ENCODE measurements at regions not wholly inside any gene's neighbourhood (a gene's known extent, or its start where the extent isn't known, plus 50 kb on each side); places are given as distances from the start of the nearest gene placed in this dataset.

- CTCF ChIA-PET: interaction anchor here (0.8 to 1.6 kb wide), 5 partner anchors 12 to 136 kb away, joined by 3 to 6 read pairs (median 3); no protein-coding TSS in a partner anchor
- WGBS (ENCODE audit: insufficient coverage, insufficient replicate concordance, low lambda C conversion rate, missing lambda C conversion rate): 91% methylated on average over 2 of the region's 2 CpGs
- no peaks in the 10 kb centered on the region for H3K36me3 ChIP-seq (ENCODE audit: control insufficient read depth in 2 of 2, insufficient read depth in 2 of 2, low read length in 1 of 2)
These were observed 268.0 kb downstream of the MREG start for GRCh38 chr2:215745331-215745730.

More at GRCh38 chr2:215745331-215745730, 268.0 kb downstream of the MREG start:
- Histone ChIP-seq H3K79me2 (ENCODE audit: control insufficient read depth, insufficient read depth, low read length) (no peaks in the 10 kb centered on the region), H3K9ac (ENCODE audit: control insufficient read depth, insufficient read depth, low read length) (no peak overlapping the region), H3K4me2 (ENCODE audit: control insufficient read depth, insufficient read depth) (no peak overlapping the region), H4K20me1 (ENCODE audit: control insufficient read depth, insufficient read depth) (no peaks in the 10 kb centered on the region), H3K27ac (ENCODE audit: control insufficient read depth, insufficient read depth) (no peak overlapping the region), H3K4me1 (ENCODE audit: control insufficient read depth, insufficient read depth, low read length) (no peaks in the 10 kb centered on the region), H2AFZ (ENCODE audit: control insufficient read depth, low read depth, low read length) (no peak overlapping the region), H3K4me3 (no peak overlapping the region), H3K27me3 (replicated peaks in 1 of 2; ENCODE audit: control insufficient read depth in 2 of 2, insufficient read depth in 2 of 2, low read length in 1 of 2) (no peaks in the 10 kb centered on the region), H3K9me3 (replicated peaks; ENCODE audit: control insufficient read depth, insufficient read depth, low read length) (no peaks in the 10 kb centered on the region)
- BruUV-seq (replicated peaks): no TSS peak
- no peak for TF ChIP-seq ZNF592 (IDR thresholded peaks at IDR 0.05)
- TF ChIP-seq ZSCAN29 (IDR thresholded peaks at IDR 0.05): no peak
- TF ChIP-seq POLR2AphosphoS5 (IDR thresholded peaks at IDR 0.05; ENCODE audit: low read length): no peak
- TF ChIP-seq RELA (IDR thresholded peaks at IDR 0.05; ENCODE audit: borderline replicate concordance, partially characterized antibody): no peak
- TF ChIP-seq NFYA (IDR thresholded peaks at IDR 0.05; ENCODE audit: borderline replicate concordance, low read depth, low read length): no peak
- no peak for TF ChIP-seq CREB1 (IDR thresholded peaks at IDR 0.05; ENCODE audit: low read depth)
- TF ChIP-seq BHLHE40 (IDR thresholded peaks at IDR 0.05; ENCODE audit: borderline replicate concordance in 1 of 2, low read depth in 2 of 2, low read length in 1 of 2): no peak
- TF ChIP-seq HSF1 (IDR thresholded peaks at IDR 0.05; ENCODE audit: low read depth, low read length): no peak
- TF ChIP-seq FOXM1 (IDR thresholded peaks at IDR 0.05; ENCODE audit: low read depth, low read length): no peak
- TF ChIP-seq ZNF217 (IDR thresholded peaks at IDR 0.05): no peak
- no peak for TF ChIP-seq SREBF1 (IDR thresholded peaks at IDR 0.05; ENCODE audit: low read length)
- TF ChIP-seq E2F4 (IDR thresholded peaks at IDR 0.05; ENCODE audit: low read depth, low read length): no peak
- no peak for TF ChIP-seq TBL1XR1 (IDR thresholded peaks at IDR 0.05; ENCODE audit: low read depth, low read length)
- no peak for TF ChIP-seq ZNF274 (IDR thresholded peaks at IDR 0.05; ENCODE audit: insufficient read depth, insufficient read length)
- TF ChIP-seq IRF4 (IDR thresholded peaks at IDR 0.05; ENCODE audit: low read depth, low read length): no peak
- TF ChIP-seq IRF3 (IDR thresholded peaks at IDR 0.05): no peak
- ChIA-PET SMC1A (ENCODE audit: uncharacterized antibody, unreplicated experiment) (interaction anchor here (0.8 to 1.3 kb wide), 5 partner anchors 9 to 66 kb away, joined by 3 to 5 read pairs (median 3); no protein-coding TSS in a partner anchor), POLR2A (no interaction called here), RAD21 (ENCODE audit: unreplicated experiment) (no interaction called here)
- no peak for FAIRE-seq
- intact Hi-C loops (cut with micrococcal nuclease; ENCODE audit: unreplicated experiment): no loop called here
- in situ Hi-C loops (cut with MboI): no loop called here
- no peak for DNase-seq (ENCODE audit: low read depth, low spot score)
- no peak for ATAC-seq
